Calu3 (cell line): ENCODE measurements at regions not wholly inside any gene's neighbourhood (a gene's known extent, or its start where the extent isn't known, plus 50 kb on each side); places are given as distances from the start of the nearest gene placed in this dataset.

Experiments
- BruUV-seq: library from RNA; stranded (reverse); fragments of 400-500 nt; replicated peaks from 2 replicates; lab custom pipeline; 2021; lab: Mats Ljungman, UMichigan
- CTCF ChIA-PET: fragments of 300-600 bp; sonication (Branson Sonifier 250); formaldehyde crosslinking; loops from one replicate; lab custom pipeline; 2022; ENCODE audit warnings: antibody characterized with exemption; lab: Charles Lee
- DNase-seq: peaks from one replicate; pipeline ENCODE4 v3.0.0; 2022
- H3K27ac Mint-ChIP-seq: one replicate; pipeline ENCODE4 v1.8.0; 2022; ENCODE audit warnings: mixed read lengths; ENCODE audit not compliant: unreplicated experiment
- H3K27me3 Mint-ChIP-seq: one replicate; pipeline ENCODE4 v1.8.0; 2022; ENCODE audit warnings: mixed read lengths; ENCODE audit not compliant: unreplicated experiment
- H3K36me3 Mint-ChIP-seq: one replicate; pipeline ENCODE4 v1.8.0; 2022; ENCODE audit warnings: mild to moderate bottlenecking, moderate library complexity, mixed read lengths; ENCODE audit not compliant: insufficient read depth, unreplicated experiment
- H3K4me1 Mint-ChIP-seq: one replicate; pipeline ENCODE4 v1.8.0; 2022; ENCODE audit warnings: mild to moderate bottlenecking, low read depth, mixed read lengths; ENCODE audit not compliant: unreplicated experiment
- H3K4me3 Mint-ChIP-seq: one replicate; pipeline ENCODE4 v1.8.0; 2022; ENCODE audit warnings: mild to moderate bottlenecking, low read depth, moderate library complexity, mixed read lengths; ENCODE audit not compliant: unreplicated experiment
- H3K9me3 Mint-ChIP-seq: one replicate; pipeline ENCODE4 v1.8.0; 2022; ENCODE audit warnings: low read depth, mixed read lengths; ENCODE audit not compliant: unreplicated experiment
- CTCF ChIP-seq: fragments of 200-600 bp; IDR thresholded peaks from one replicate; pipeline ENCODE4 v1.8.0; 2022; ENCODE audit warnings: antibody characterized with exemption; ENCODE audit not compliant: unreplicated experiment
- intact Hi-C: fragments of 100-400 bp; cut with micrococcal nuclease; formaldehyde crosslinking; loops from one replicate; pipeline ENCODE4 v1.10.0; 2022; ENCODE audit not compliant: unreplicated experiment

GRCh38 chr19:13652810-13653590, 111.3 kb upstream of the MRI1 start:
- no peak overlapping the region for H3K27ac Mint-ChIP-seq
- no peak for TF ChIP-seq CTCF
- H3K9me3 Mint-ChIP-seq = no peaks in the 10 kb centered on the region
- CTCF ChIA-PET = no interaction called here
- intact Hi-C loops = no loop called here
- H3K4me1 Mint-ChIP-seq = no peaks in the 10 kb centered on the region
- DNase-seq = no peak
- no peak overlapping the region for H3K4me3 Mint-ChIP-seq
- H3K36me3 Mint-ChIP-seq = no peaks in the 10 kb centered on the region
- peaks cover 14% of the 10 kb centered on the region for H3K27me3 Mint-ChIP-seq
- BruUV-seq = no TSS peak

GRCh38 chr19:13646758-13647157, 117.6 kb upstream of the MRI1 start:
- intact Hi-C loops = no loop called here
- no peaks in the 10 kb centered on the region for H3K36me3 Mint-ChIP-seq

GRCh38 chr19:13644645-13645044, 119.7 kb upstream of the MRI1 start:
- H3K4me1 Mint-ChIP-seq = no peaks in the 10 kb centered on the region
- no peaks in the 10 kb centered on the region for H3K9me3 Mint-ChIP-seq
- no peaks in the 10 kb centered on the region for H3K27me3 Mint-ChIP-seq
- CTCF ChIA-PET = no interaction called here
- intact Hi-C loops = no loop called here
- no peak for DNase-seq
- TF ChIP-seq CTCF = no peak
- BruUV-seq = no TSS peak
- no peak overlapping the region for H3K27ac Mint-ChIP-seq
- H3K4me3 Mint-ChIP-seq = no peak overlapping the region
- H3K36me3 Mint-ChIP-seq = no peaks in the 10 kb centered on the region

More at GRCh38 chr19:13646758-13647157, 117.6 kb upstream of the MRI1 start:
- no peaks in the 10 kb centered on the region for H3K9me3 Mint-ChIP-seq
- H3K4me1 Mint-ChIP-seq = no peaks in the 10 kb centered on the region
- DNase-seq = no peak
- no peak overlapping the region for H3K4me3 Mint-ChIP-seq
- CTCF ChIA-PET = no interaction called here
- H3K27me3 Mint-ChIP-seq = peaks cover 4% of the 10 kb centered on the region
- H3K27ac Mint-ChIP-seq = no peak overlapping the region
- TF ChIP-seq CTCF = no peak
- no TSS peak for BruUV-seq

- CTCF ChIA-PET = interaction anchor here (0.5 to 1.0 kb wide), 2 partner anchors 81 to 307 kb away, joined by 3 to 8 read pairs; no protein-coding TSS in a partner anchor
- no peak for TF ChIP-seq CTCF
- H3K36me3 Mint-ChIP-seq = no peaks in the 10 kb centered on the region
- no peak overlapping the region for H3K27ac Mint-ChIP-seq
- H3K27me3 Mint-ChIP-seq = no peaks in the 10 kb centered on the region
- peaks cover 3% of the 10 kb centered on the region for H3K9me3 Mint-ChIP-seq
- intact Hi-C loops = no loop called here
- H3K4me3 Mint-ChIP-seq = no peak overlapping the region
- no peaks in the 10 kb centered on the region for H3K4me1 Mint-ChIP-seq
- no TSS peak for BruUV-seq
- DNase-seq = no peak
These were observed 123.7 kb upstream of the MRI1 start for GRCh38 chr19:13640611-13641010.
